Naive thymus-derived CD4-positive, alpha-beta T cell (primary cell): ENCODE measurements at regions not wholly inside any gene's neighbourhood (a gene's known extent, or its start where the extent isn't known, plus 50 kb on each side); places are given as distances from the start of the nearest gene placed in this dataset.

Experiments
- ATAC-seq: fragments of 150-1000 bp; cut with Tn5 transposase; 2 replicates; pipeline ENCODE4 v1.10.0; 2021; ENCODE audit warnings: mild to moderate bottlenecking, moderate library complexity
- CTCF ChIA-PET: fragments of 350-600 bp; sonication (Branson Sonifier 250); formaldehyde crosslinking; loops from one replicate; lab custom pipeline; 2021; ENCODE audit warnings: antibody characterized with exemption; lab: Charles Lee
- POLR2A ChIA-PET: fragments of 350-600 bp; sonication (Branson Sonifier 250); formaldehyde crosslinking; loops from one replicate; lab custom pipeline; 2021; ENCODE audit warnings: antibody characterized with exemption, inconsistent platforms; lab: Charles Lee
- DNase-seq, 9 donors: peaks; one replicate each; pipeline versions ENCODE4 v3.0.0 to v3.0.0-alpha.2; 2020 to 2022; ENCODE audit warnings: mixed read lengths in 1 of 9
- H3K27ac ChIP-seq: one replicate; pipeline ENCODE4 v1.7.0; 2013; ENCODE audit warnings: mild to moderate bottlenecking, low read depth, low read length, moderate library complexity
- H3K27me3 ChIP-seq, 2 donors: one replicate each; pipeline ENCODE4 v1.7.0; 2013; ENCODE audit warnings: low read length in 2 of 2, mild to moderate bottlenecking in 2 of 2, moderate library complexity in 2 of 2; ENCODE audit not compliant: control insufficient read depth in 2 of 2, insufficient read depth in 2 of 2
- H3K36me3 ChIP-seq, 3 experiments: 1 replicate in 2 of 3; 2 replicates in 1 of 3; pipeline ENCODE4 v1.7.0; 2013; ENCODE audit warnings: low read length in 3 of 3, mild to moderate bottlenecking in 3 of 3, moderate library complexity in 1 of 3; ENCODE audit not compliant: insufficient read depth in 3 of 3, control insufficient read depth in 2 of 3
- H3K4me1 ChIP-seq, 2 donors: one replicate each; pipeline ENCODE4 v1.7.0; 2013; ENCODE audit warnings: low read length in 2 of 2, mild to moderate bottlenecking in 2 of 2, moderate library complexity in 1 of 2; ENCODE audit not compliant: control insufficient read depth in 2 of 2, insufficient read depth in 2 of 2
- H3K4me3 ChIP-seq: 2 replicates; pipeline ENCODE4 v1.7.0; 2013; ENCODE audit warnings: mild to moderate bottlenecking, low read length
- H3K9me3 ChIP-seq, 3 experiments: 1 replicate in 2 of 3; 2 replicates in 1 of 3; pipeline ENCODE4 v1.7.0; 2013; ENCODE audit warnings: low read length in 3 of 3; ENCODE audit not compliant: control insufficient read depth in 2 of 3
- H3K27ac Mint-ChIP-seq, 9 donors: one replicate each; pipeline ENCODE4 v1.8.0; 2020 to 2022; ENCODE audit warnings: mixed read lengths in 9 of 9, mild to moderate bottlenecking in 8 of 9, moderate library complexity in 5 of 9, inconsistent platforms in 2 of 9
- H3K27me3 Mint-ChIP-seq, 5 donors: one replicate each; pipeline ENCODE4 v1.8.0; 2021 to 2022; ENCODE audit warnings: mixed read lengths in 5 of 5, mild to moderate bottlenecking in 1 of 5
- H3K36me3 Mint-ChIP-seq, 5 donors: one replicate each; pipeline ENCODE4 v1.8.0; 2020 to 2022; ENCODE audit warnings: mixed read lengths in 5 of 5, mild to moderate bottlenecking in 3 of 5, inconsistent platforms in 1 of 5
- H3K4me1 Mint-ChIP-seq, 7 donors: one replicate each; pipeline ENCODE4 v1.8.0; 2020 to 2022; ENCODE audit warnings: mixed read lengths in 7 of 7, mild to moderate bottlenecking in 3 of 7, inconsistent platforms in 1 of 7
- H3K4me3 Mint-ChIP-seq, 10 donors: one replicate each; pipeline ENCODE4 v1.8.0; 2020 to 2022; ENCODE audit warnings: mild to moderate bottlenecking in 10 of 10, mixed read lengths in 10 of 10, moderate library complexity in 6 of 10, inconsistent platforms in 2 of 10
- H3K9me3 Mint-ChIP-seq, 11 donors: one replicate each; pipeline ENCODE4 v1.8.0; 2020 to 2022; ENCODE audit warnings: mixed read lengths in 11 of 11, mild to moderate bottlenecking in 4 of 11, inconsistent platforms in 1 of 11, moderate library complexity in 1 of 11
- intact Hi-C, 2 donors: fragments of 100-400 bp; cut with micrococcal nuclease; formaldehyde crosslinking; loops; one replicate each; pipeline ENCODE4 v1.15.1; 2023

DNA sequence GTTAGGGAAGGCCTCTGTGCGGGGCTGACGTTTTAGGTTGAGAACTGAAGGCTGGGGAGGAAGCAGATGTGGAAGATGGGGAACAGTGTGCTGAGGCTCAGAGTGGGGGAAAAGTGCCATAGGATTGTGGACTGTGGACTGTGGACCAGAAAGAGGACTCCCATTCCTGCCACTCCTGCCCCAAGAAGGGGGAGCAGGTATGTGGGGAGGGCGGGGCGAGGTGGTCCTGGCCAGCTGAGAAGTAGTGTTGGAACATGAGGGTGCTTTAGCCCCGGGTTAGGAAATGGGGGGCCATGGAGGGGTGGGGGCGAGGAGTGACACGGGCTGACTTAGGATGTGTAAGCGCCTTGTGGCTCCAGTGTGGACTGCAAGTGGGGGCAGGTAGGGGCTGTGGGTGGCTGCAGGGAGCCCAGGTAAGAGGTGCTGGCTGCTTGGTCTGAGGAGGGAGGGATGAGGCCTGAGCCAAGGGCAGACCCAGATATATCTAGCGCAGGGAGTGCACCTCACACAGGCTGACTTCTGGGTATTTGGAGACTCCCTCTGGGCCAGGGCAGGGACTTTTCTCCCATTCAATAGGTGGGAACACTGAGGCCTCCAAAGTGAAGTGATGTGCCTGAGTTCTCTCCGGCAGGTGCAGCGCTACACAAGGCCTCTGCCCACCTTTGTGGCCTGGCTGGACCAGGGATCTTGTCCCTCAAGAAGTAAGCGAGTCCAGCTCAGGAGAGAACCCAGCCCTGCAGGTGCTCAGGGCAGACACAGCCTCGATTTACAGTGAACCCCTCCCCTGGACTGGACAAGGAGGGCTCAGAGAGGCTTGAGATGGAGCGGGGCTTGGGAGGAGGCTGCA lies 76.6 kb upstream of the TOX2 start:
- H3K9me3 ChIP-seq, result no peaks in the 10 kb centered on the region
- Mint-ChIP-seq H3K4me1 (peaks cover 0 to 33% (median 7%) of the 10 kb centered on the region in 7 donors), H3K27me3 (peaks cover 0 to 16% (median 0%) of the 10 kb centered on the region in 5 donors), H3K27ac (peak overlapping the region in 2 of 9 donors; percentile 56 to 62), H3K4me3 (no peak overlapping the region), H3K9me3 (no peaks in the 10 kb centered on the region), H3K36me3 (no peaks in the 10 kb centered on the region)
- no peaks in the 10 kb centered on the region for H3K27me3 ChIP-seq
- peaks cover 0 to 11% of the 10 kb centered on the region in 2 donors for H3K4me1 ChIP-seq
- no peak for ATAC-seq
- CTCF ChIA-PET, result no interaction called here
- H3K36me3 ChIP-seq, result no peaks in the 10 kb centered on the region
- intact Hi-C loops, result no loop called here
- no peak overlapping the region for H3K27ac ChIP-seq
- H3K4me3 ChIP-seq, result no peak overlapping the region
- POLR2A ChIA-PET, result interaction anchor here (0.7 kb wide), 1 partner anchor 108 kb away, joined by 3 read pairs; no protein-coding TSS in a partner anchor
- no peak for DNase-seq

GRCh38 chr20:43836790-43837189 lies 77.9 kb upstream of the TOX2 start:
- H3K4me3 ChIP-seq, result no peak overlapping the region
- Mint-ChIP-seq H3K4me3 (no peak overlapping the region), H3K9me3 (peaks cover 0 to 9% (median 0%) of the 10 kb centered on the region in 11 donors), H3K36me3 (peaks cover 0 to 3% (median 0%) of the 10 kb centered on the region in 5 donors), H3K27ac (no peak overlapping the region), H3K4me1 (peaks cover 0 to 33% (median 7%) of the 10 kb centered on the region in 7 donors), H3K27me3 (peaks cover 2 to 25% (median 5%) of the 10 kb centered on the region in 5 donors)
- H3K4me1 ChIP-seq, result peaks cover 0 to 11% of the 10 kb centered on the region in 2 donors
- intact Hi-C loops, result no loop called here
- no peaks in the 10 kb centered on the region for H3K9me3 ChIP-seq
- ChIA-PET CTCF (no interaction called here), POLR2A (no interaction called here)
- H3K27ac ChIP-seq, result no peak overlapping the region
- no peak for ATAC-seq
- no peaks in the 10 kb centered on the region for H3K36me3 ChIP-seq
- H3K27me3 ChIP-seq, result no peaks in the 10 kb centered on the region
- no peak for DNase-seq

DNA sequence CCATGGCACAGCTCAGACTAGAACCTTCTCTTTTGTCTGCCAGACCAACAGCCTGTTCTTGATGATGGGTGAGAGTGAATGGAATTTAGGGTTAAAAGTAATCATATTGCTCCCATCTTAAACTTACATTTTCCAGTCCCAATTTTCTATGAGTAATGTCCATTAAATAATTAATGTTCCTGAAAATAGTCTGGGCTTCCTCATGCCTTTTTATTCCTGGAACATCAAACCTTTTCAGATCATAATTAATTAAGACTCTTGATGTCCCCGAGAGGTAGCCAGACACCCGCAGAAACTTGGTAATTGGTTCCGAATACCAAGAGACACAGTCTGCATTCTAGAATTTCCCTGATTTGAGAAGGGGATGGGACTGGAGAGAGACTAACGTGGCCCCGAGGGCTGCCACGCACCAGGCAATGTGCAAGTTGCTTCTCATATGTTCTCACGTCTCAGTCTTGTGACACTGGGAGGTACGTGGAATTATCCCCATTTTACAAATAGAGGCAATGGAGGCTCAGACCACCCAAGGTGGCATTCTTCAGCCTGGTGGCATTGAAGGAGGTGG lies 78.6 kb upstream of the TOX2 start:
- peaks cover 0 to 9% (median 0%) of the 10 kb centered on the region in 11 donors for H3K9me3 Mint-ChIP-seq
- no peak for ATAC-seq
- peaks cover 2 to 26% (median 5%) of the 10 kb centered on the region in 5 donors for H3K27me3 Mint-ChIP-seq
- no peak overlapping the region for H3K27ac Mint-ChIP-seq
- no peaks in the 10 kb centered on the region for H3K36me3 ChIP-seq
- H3K4me3 ChIP-seq, result no peak overlapping the region
- H3K4me1 Mint-ChIP-seq, result peaks cover 0 to 33% (median 7%) of the 10 kb centered on the region in 7 donors
- peaks cover 0 to 11% of the 10 kb centered on the region in 2 donors for H3K4me1 ChIP-seq
- CTCF ChIA-PET, result no interaction called here
- no peaks in the 10 kb centered on the region for H3K9me3 ChIP-seq
- peaks cover 0 to 3% (median 0%) of the 10 kb centered on the region in 5 donors for H3K36me3 Mint-ChIP-seq
- POLR2A ChIA-PET, result no interaction called here
- intact Hi-C loops, result no loop called here
- no peak for DNase-seq
- H3K27me3 ChIP-seq, result no peaks in the 10 kb centered on the region
- H3K27ac ChIP-seq, result no peak overlapping the region
- no peak overlapping the region for H3K4me3 Mint-ChIP-seq

DNA sequence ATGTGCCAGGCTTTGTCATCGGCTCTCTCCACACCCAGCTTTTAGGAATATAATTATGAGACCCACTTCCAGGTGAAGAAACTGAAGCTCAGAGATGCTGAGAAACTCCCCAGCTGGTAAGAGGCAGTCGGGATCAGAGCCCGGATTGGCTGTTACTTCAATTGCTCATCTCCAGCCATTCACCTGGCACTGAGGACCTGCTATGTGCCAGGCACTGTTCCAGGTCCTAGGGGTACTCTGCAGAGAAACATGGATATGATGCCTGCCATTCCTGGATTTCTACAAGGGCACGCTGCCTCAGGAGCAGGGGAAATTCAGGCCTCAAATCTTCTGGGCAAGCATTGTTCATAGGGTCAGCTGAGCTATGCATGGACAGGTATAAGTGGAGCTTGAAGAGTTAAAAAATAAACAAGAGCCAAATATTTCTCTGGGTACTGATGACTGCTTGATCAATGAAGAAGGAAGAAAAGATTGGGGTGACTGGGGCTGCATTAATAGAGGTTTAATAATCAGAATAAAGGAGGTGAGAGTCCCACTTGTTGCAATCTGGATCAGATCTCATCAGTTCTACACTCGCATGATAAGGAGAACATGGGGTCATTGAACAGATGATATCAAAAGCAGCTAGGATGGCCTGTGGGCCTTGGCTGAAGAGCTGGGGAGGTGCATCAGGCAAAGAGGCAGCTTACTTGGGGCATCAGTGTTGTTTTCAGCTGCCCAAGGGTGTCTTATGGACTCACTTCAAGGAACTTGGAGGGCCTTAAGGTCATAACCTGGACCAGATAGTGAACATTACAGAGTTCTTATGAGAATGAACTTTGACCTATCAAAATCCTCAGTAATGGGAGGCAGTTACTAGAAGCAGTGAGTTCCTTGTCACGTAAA lies 80.9 kb upstream of the TOX2 start:
- CTCF ChIA-PET, result no interaction called here

DNA sequence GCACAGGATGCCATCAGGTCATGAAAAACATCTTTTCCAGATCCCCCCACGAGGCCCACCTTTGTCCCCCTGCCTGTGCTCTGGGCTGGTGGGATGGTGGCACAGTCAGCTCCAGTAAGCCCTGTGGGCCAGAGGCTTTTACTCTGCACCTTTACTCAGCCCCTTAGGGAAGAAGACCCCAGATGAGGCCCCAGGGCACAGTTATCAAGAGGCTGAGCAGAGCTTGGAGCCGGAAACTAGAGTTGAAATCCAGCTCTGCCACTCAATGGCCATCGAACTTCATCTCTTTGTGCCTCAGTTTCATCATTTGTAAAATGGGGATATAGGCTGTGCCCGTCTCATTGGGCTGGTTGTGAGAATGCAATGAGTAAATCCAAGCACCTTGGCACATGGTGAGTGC lies 81.7 kb upstream of the TOX2 start:
- Histone ChIP-seq H3K4me1 (peaks cover 0 to 5% of the 10 kb centered on the region in 2 donors), H3K27ac (no peak overlapping the region), H3K4me3 (no peak overlapping the region), H3K27me3 (no peaks in the 10 kb centered on the region), H3K36me3 (no peaks in the 10 kb centered on the region), H3K9me3 (no peaks in the 10 kb centered on the region)
- intact Hi-C loops, result no loop called here
- POLR2A ChIA-PET, result no interaction called here
- H3K4me1 Mint-ChIP-seq, result peaks cover 0 to 7% (median 0%) of the 10 kb centered on the region in 7 donors
- CTCF ChIA-PET, result no interaction called here
- no peak overlapping the region for H3K27ac Mint-ChIP-seq
- H3K36me3 Mint-ChIP-seq, result peaks cover 0 to 8% (median 0%) of the 10 kb centered on the region in 5 donors
- no peak for DNase-seq
- no peak overlapping the region for H3K4me3 Mint-ChIP-seq
- H3K27me3 Mint-ChIP-seq, result peaks cover 2 to 19% (median 8%) of the 10 kb centered on the region in 5 donors
- no peak for ATAC-seq
- H3K9me3 Mint-ChIP-seq, result peaks cover 0 to 21% (median 0%) of the 10 kb centered on the region in 11 donors

More for the DNA sequence above, 80.9 kb upstream of the TOX2 start:
- no peak overlapping the region for H3K27ac Mint-ChIP-seq
- no peak overlapping the region for H3K27ac ChIP-seq
- H3K36me3 Mint-ChIP-seq, result peaks cover 0 to 5% (median 0%) of the 10 kb centered on the region in 5 donors
- intact Hi-C loops, result no loop called here
- DNase-seq (no peak), ATAC-seq (no peak)
- no peaks in the 10 kb centered on the region for H3K27me3 ChIP-seq
- H3K4me3 ChIP-seq, result no peak overlapping the region
- peaks cover 2 to 19% (median 5%) of the 10 kb centered on the region in 5 donors for H3K27me3 Mint-ChIP-seq
- no peak overlapping the region for H3K4me3 Mint-ChIP-seq
- peaks cover 0 to 20% (median 0%) of the 10 kb centered on the region in 11 donors for H3K9me3 Mint-ChIP-seq
- no peaks in the 10 kb centered on the region for H3K9me3 ChIP-seq
- POLR2A ChIA-PET, result no interaction called here
- H3K4me1 Mint-ChIP-seq, result peaks cover 0 to 14% (median 4%) of the 10 kb centered on the region in 7 donors
- no peaks in the 10 kb centered on the region for H3K36me3 ChIP-seq
- peaks cover 0 to 11% of the 10 kb centered on the region in 2 donors for H3K4me1 ChIP-seq

DNA sequence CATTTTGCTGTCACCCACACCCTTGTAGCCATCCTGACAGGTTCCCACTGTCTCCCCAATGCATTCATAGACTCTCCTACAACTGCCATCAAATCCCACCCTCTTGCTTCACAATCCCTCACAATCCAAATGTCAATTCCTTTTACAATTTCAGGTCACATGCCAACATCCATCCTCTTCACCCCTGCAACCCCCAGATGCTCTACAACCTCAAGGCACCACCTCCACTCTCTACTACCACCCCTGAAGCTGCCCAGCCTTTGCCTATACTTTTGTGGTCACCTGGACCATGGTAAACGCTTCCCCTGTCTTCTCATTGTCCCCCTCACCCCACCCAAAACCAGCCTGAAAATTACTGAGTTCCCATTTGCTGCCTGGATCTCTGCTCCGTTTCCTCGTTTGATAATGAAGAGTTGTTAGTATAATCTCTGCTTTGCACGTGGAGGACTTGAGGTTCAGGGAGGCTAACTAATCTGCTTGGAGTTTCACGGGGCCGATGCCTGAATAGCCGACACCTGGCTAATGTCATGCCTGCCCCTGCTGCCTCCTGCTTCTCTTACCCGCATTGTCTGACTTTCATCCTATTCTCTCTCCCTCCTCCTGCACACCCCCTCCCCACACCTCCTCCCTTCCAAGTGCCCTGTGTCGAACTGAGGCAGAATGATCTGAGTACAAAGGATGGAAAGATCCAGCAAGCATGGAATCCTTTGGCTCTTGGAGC lies 82.4 kb upstream of the TOX2 start:
- no peak overlapping the region for H3K27ac Mint-ChIP-seq
- Histone ChIP-seq H3K4me3 (no peak overlapping the region), H3K9me3 (no peaks in the 10 kb centered on the region), H3K4me1 (no peaks in the 10 kb centered on the region), H3K27me3 (no peaks in the 10 kb centered on the region), H3K36me3 (no peaks in the 10 kb centered on the region), H3K27ac (no peak overlapping the region)
- H3K36me3 Mint-ChIP-seq, result peaks cover 0 to 8% (median 0%) of the 10 kb centered on the region in 5 donors
- H3K9me3 Mint-ChIP-seq, result peaks cover 0 to 21% (median 0%) of the 10 kb centered on the region in 11 donors
- POLR2A ChIA-PET, result interaction anchor here (0.5 kb wide), 1 partner anchor 375 kb away, joined by 3 read pairs; the partner anchor contains the start of gene SRSF6
- no peak for DNase-seq
- intact Hi-C loops, result no loop called here
- peaks cover 2 to 14% (median 8%) of the 10 kb centered on the region in 5 donors for H3K27me3 Mint-ChIP-seq
- peaks cover 0 to 3% (median 0%) of the 10 kb centered on the region in 7 donors for H3K4me1 Mint-ChIP-seq
- CTCF ChIA-PET, result no interaction called here
- no peak for ATAC-seq
- no peak overlapping the region for H3K4me3 Mint-ChIP-seq
